ENCODE measurements at regions not wholly inside any gene's neighbourhood (a gene's known extent, or its start where the extent isn't known, plus 50 kb on each side); places are given as distances from the start of the nearest gene placed in this dataset.

DNA sequence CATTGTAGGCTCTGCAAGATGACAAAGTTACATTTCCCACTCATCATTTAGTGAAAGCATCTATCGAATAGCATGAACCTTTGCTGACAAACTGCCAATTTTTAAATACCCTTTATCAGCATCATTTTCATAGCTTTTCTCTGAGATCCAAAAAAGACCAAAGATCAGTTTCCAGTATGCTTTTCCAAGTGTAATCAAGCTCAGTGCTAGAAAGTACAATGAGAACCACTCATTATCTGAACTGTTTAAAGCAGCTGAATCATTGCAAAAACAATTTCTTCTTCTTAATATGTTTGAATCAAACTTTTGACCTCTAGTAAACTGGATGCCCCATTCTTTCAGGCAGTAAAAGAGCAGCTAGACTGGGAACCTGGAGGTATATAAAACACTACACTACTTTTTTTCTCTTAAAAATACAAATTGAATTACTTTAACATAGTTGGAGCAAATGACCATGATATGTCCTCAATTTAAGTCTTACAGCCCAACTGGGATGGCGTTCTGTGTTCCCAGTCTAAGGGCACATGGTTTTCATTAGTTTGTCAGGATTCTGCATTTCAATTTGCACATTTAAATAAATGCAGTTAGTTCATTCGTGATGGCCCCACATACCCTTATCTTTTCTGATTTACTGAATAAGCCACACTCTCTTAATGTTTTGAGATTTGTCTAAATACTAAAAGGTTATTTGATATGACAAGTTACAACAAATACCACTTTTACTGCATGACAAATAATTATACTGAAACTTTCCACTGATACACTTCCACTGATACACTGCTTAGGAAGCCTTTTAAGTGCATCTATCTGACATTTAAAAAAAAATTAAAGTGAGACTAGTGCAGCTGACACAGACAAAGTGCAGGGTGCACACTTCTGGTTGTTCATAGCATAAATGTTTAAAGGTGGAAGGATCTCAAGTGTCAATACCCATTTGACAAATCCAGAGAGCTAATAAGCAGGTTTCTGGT lies 146.0 kb upstream of the FRMD4B start:
- no peak for DNase-seq

GRCh38 chr3:69530554-69530953 lies 144.7 kb upstream of the FRMD4B start:
- no peak for DNase-seq

GRCh38 chr3:69527498-69527897 lies 141.6 kb upstream of the FRMD4B start:
- DNase-seq = no peak

DNA sequence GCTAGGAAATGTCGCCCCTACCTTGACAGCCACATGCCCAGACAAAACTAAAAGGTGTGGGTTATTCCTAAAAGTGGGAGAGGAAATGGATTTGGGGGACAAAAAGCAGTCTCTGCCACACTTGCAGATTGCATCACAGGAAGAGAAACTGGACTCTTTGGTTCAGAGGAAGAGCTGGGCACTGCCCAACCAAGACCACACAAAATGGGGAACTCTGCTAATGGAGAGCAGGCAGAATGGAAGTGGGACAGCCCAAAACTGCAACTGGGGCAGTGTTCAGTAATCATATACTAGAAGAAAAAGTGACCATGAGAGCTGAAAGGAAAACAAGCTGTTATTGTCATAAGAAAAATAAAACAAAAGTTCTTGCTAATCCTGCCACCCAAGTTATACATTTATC lies 138.9 kb upstream of the FRMD4B start:
- no peak for DNase-seq

- no peak for DNase-seq
Measured at GRCh38 chr3:69521286-69521685, 135.4 kb upstream of the FRMD4B start.

DNA sequence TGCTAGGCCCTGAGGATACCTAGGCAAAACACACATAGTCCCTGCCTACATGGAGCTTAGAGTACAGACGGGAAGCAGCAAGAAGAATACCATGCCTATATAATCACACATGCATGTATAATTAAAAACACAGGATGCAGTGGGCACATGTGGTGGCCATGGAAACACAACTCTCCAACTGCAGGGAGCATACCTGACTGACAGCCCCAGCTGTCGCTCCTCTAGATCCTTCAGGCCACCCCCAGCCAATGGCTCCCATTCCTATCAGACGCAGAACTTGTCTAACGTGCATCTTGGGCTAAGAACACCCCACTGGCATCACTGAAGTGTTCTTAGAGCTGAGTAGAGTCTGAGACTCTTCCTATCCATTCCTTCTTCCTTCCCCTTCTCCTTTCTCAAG lies 125.5 kb upstream of the FRMD4B start:
- no peak for DNase-seq

DNA sequence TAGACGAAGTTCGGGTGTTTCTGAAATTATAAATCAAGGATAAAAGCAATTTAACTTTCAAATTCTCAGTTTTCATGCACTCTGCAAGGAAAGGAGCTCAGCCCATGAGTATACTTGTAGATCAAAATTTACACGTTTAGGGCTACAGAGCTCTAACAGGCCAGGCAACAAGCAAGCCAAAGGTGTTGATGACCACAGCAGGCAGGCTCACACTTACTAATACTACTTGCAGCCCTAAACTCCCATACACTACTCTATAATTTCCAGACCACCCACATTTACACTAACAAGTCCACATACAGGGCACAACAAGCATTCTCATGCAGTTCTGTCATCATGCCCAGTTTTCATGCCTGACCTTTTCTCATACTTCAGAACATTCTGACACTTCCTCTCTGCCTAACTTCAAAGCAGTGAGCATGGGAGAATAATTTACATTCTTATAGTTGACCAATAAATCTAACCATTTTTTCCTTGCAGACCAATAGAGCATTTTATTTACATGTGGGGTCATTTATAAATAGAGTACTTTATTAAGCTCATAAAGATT lies 124.7 kb upstream of the FRMD4B start:
- no peak for DNase-seq

DNA sequence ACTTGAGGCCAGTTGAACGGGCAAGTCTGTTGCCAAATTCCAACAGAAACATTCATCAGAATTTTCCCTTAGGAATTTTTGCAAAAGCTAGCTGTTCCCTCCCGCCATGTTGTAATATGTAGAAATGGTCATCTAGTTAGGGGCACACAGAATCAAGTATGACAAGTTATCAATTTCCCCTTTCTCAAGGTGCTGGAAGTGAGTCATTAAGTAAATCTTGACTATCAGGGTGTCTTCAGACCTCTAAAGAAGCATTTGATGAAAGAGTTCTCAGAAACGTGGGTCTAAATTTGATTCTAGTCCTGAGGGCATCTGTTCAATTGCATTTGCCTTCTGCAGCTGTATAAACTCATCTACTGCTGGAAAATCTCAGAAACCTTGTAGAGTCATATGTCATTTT lies 123.4 kb upstream of the FRMD4B start:
- DNase-seq = no peak

GRCh38 chr3:69505770-69506407 lies 120.0 kb upstream of the FRMD4B start:
- no peak for DNase-seq

GRCh38 chr3:69504232-69504631 lies 118.3 kb upstream of the FRMD4B start:
- no peak for DNase-seq

DNA sequence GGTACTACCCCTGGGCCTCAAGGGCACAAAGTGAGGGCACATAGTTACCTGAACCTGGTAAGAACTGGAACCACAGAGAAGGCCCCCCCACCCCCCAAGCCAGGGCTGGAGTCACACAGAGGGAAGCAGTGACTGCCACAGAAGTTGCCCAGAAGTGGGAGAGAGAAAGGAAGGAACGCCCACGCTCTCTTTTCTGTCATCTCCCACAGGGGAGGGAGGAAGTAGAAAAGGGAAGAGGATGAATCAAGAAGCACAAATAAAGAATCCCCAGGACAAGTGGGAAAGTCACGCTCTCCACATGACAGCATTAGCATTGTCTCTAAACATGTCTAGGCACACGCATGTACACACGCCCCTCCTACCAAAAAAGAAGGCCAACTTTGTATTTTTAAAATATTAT lies 114.7 kb upstream of the FRMD4B start:
- DNase-seq = no peak

- DNase-seq = no peak
Measured at GRCh38 chr3:69499899-69500421, 114.1 kb upstream of the FRMD4B start.

DNA sequence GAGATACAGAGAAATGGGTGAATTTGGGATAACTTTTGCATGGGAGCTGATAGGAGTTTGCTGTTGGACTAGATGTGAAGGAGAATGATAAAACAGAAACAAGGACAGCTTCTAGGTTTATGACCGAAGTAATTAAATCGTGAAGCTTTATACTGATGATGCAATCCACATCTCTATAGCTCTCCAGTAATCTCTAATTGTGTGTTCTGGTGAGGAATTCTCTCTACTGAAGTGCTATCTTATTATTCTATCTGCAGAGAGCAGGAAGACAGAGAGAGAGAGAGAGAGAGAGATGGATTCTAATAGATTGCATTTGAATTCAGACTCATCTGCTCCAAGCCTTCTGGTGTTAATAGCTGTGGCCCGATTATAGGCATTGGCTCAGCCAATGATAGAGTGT lies 113.5 kb upstream of the FRMD4B start:
- DNase-seq = no peak

GRCh38 chr3:69496856-69497255 lies 111.0 kb upstream of the FRMD4B start:
- no peak for DNase-seq

GRCh38 chr3:69494185-69494584 lies 108.3 kb upstream of the FRMD4B start:
- no peak for DNase-seq

DNA sequence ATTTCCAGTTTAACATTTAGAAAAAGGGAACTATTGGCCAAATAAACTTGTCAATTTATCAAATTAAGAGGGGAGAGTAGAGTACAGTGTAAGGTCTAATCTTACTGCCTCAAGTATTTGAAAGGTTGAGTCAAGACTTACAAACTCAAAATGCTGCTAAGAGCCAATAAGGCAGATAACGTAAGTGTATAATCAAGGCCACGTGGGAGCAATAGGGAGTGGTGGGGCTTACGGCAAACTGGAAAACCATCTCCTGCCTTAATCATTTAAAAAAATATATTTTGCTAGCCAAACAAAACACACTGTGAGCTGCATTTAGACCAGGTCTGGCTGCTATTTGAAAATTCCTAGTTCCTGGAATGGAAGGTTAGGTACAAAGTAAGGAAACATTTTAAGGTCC lies 107.3 kb upstream of the FRMD4B start:
- no peak for DNase-seq

DNA sequence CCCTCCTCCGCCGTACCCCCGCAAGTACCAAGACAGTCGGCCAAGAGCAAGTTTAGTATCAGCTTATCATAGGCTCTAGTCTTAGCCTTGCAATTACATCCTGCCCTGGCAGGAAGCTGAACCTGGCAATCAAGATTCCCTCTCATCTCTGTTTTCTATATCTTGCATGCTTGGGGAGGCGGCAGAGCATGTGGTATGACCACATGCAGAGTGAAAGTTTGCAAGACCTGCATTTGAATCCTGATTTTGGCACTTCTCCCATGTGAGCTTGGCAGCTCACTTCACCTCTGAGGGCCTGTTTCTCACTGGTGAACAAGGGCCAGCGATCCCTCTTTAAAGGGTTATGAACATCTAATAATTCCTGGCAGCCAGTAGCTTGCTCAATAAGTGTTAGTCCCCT lies 106.1 kb upstream of the FRMD4B start:
- DNase-seq = no peak

- DNase-seq = no peak
Measured at GRCh38 chr3:69490971-69491370, 105.1 kb upstream of the FRMD4B start.

- DNase-seq = no peak
Measured at GRCh38 chr3:69490235-69490634, 104.3 kb upstream of the FRMD4B start.

- no peak for DNase-seq
Measured at GRCh38 chr3:69488026-69488425, 102.1 kb upstream of the FRMD4B start.

GRCh38 chr3:69485489-69485888 lies 99.6 kb upstream of the FRMD4B start:
- no peak for DNase-seq

- no peak for DNase-seq
Measured at GRCh38 chr3:69484507-69485393, 98.9 kb upstream of the FRMD4B start.

DNA sequence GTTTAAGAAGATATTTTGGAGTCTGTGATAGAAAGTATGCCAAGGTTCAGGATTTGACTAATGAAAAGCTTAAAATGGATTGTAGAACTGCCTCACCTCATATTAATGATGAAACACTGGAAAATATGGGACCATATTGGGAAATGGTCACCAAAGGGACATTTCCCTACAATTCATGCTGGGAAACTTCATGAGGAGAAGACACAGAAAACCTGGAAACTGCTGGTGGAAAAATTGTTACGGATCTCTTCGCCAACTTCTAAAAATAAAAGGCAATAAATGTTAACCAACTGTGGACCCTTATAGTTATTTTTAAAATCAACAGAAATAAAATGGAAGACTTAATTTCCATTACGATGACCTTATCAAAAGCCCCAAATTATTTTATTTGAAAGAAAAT lies 97.6 kb upstream of the FRMD4B start:
- no peak for DNase-seq
